Suprapubic skin (tissue), 4 donors: ENCODE measurements at regions not wholly inside any gene's neighbourhood (a gene's known extent, or its start where the extent isn't known, plus 50 kb on each side); places are given as distances from the start of the nearest gene placed in this dataset.

Experiments used
- DNase-seq, 2 donors: peaks; one replicate each; pipeline ENCODE4 v3.0.0-alpha.2; 2019; ENCODE audit warnings: low spot score in 2 of 2
- H3K27ac ChIP-seq: fragments of 200-600 bp; sonication (generic); one replicate; pipeline ENCODE4 v1.5.1; 2019
- H3K27me3 ChIP-seq: fragments of 200-600 bp; sonication (generic); one replicate; pipeline ENCODE4 v1.5.1; 2019
- H3K36me3 ChIP-seq: fragments of 200-600 bp; sonication (generic); one replicate; pipeline ENCODE4 v1.5.1; 2019
- H3K4me1 ChIP-seq: fragments of 200-600 bp; sonication (generic); one replicate; pipeline ENCODE4 v1.5.1; 2019
- H3K4me3 ChIP-seq: fragments of 200-600 bp; sonication (generic); one replicate; pipeline ENCODE4 v1.5.1; 2019; ENCODE audit warnings: mild to moderate bottlenecking
- H3K9me3 ChIP-seq: fragments of 200-600 bp; sonication (generic); one replicate; pipeline ENCODE4 v1.5.1; 2019
- CTCF ChIP-seq, 2 donors: fragments of 200-600 bp in 1 of 2; fragments of 450-650 bp in 1 of 2; sonication (generic) in 1 of 2; IDR thresholded peaks; one replicate each; pipeline ENCODE4 v1.5.1; 2016 to 2019; ENCODE audit warnings: antibody characterized with exemption in 2 of 2, mild to moderate bottlenecking in 1 of 2, moderate library complexity in 1 of 2
- EP300 ChIP-seq: sonication (generic); formaldehyde crosslinking; IDR thresholded peaks from one replicate; pipeline ENCODE4 v1.6.1; 2017; ENCODE audit warnings: antibody characterized with exemption
- POLR2A ChIP-seq, 2 donors: fragments of 450-650 bp; IDR thresholded peaks; one replicate each; pipeline ENCODE4 v1.6.1; 2017; ENCODE audit warnings: antibody characterized with exemption in 2 of 2, mild to moderate bottlenecking in 2 of 2, moderate library complexity in 2 of 2
- POLR2AphosphoS5 ChIP-seq, 3 donors: sonication (generic); formaldehyde crosslinking; IDR thresholded peaks; one replicate each; pipeline ENCODE4 v1.6.1; 2017; ENCODE audit warnings: antibody characterized with exemption in 3 of 3
- WGBS: methylation state at CpG from one replicate; pipeline ENCODE4 v1.1.5; 2018; 5-methylcytosine and 5-hydroxymethylcytosine counted together

- no peak for DNase-seq
- Histone ChIP-seq H3K4me3 (no peak overlapping the region), H3K27ac (no peak overlapping the region), H3K36me3 (no peaks in the 10 kb centered on the region), H3K4me1 (no peaks in the 10 kb centered on the region), H3K9me3 (no peaks in the 10 kb centered on the region), H3K27me3 (no peaks in the 10 kb centered on the region)
- TF ChIP-seq POLR2A (IDR thresholded peaks at IDR 0.05) (no peak), EP300 (no peak), CTCF (IDR thresholded peaks at IDR 0.05) (no peak), POLR2AphosphoS5 (IDR thresholded peaks at IDR 0.05) (no peak)
- WGBS, result 96% methylated on average over 1 of the region's 1 CpG
Measured at GRCh38 chr12:14310866-14311265, 54.6 kb upstream of the ATF7IP start.

GRCh38 chr12:14313379-14314138 is 51.9 kb upstream of the ATF7IP start:
- no peaks in the 10 kb centered on the region for H3K36me3 ChIP-seq
- no peak for DNase-seq
- no peak overlapping the region for H3K27ac ChIP-seq
- no peaks in the 10 kb centered on the region for H3K27me3 ChIP-seq
- TF ChIP-seq CTCF (IDR thresholded peaks at IDR 0.05) (no peak), EP300 (no peak), POLR2AphosphoS5 (IDR thresholded peaks at IDR 0.05) (no peak), POLR2A (IDR thresholded peaks at IDR 0.05) (no peak)
- H3K4me3 ChIP-seq, result no peak overlapping the region
- H3K9me3 ChIP-seq, result no peaks in the 10 kb centered on the region
- no peaks in the 10 kb centered on the region for H3K4me1 ChIP-seq
- WGBS, result over 99% methylated on average over 7 of the region's 7 CpGs

GRCh38 chr12:14314801-14315200 is 50.7 kb upstream of the ATF7IP start:
- DNase-seq, result no peak
- no peak for TF ChIP-seq POLR2AphosphoS5 (IDR thresholded peaks at IDR 0.05)
- TF ChIP-seq POLR2A (IDR thresholded peaks at IDR 0.05), result no peak
- TF ChIP-seq CTCF (IDR thresholded peaks at IDR 0.05), result no peak
- TF ChIP-seq EP300, result no peak
- 90% methylated on average over 6 of the region's 6 CpGs for WGBS
- H3K27me3 ChIP-seq, result no peaks in the 10 kb centered on the region
- no peak overlapping the region for H3K27ac ChIP-seq
- no peaks in the 10 kb centered on the region for H3K9me3 ChIP-seq
- H3K36me3 ChIP-seq, result no peaks in the 10 kb centered on the region
- no peaks in the 10 kb centered on the region for H3K4me1 ChIP-seq
- H3K4me3 ChIP-seq, result no peak overlapping the region

GRCh38 chr12:14315501-14315900 is 50.0 kb upstream of the ATF7IP start:
- Histone ChIP-seq H3K27ac (no peak overlapping the region), H3K27me3 (no peaks in the 10 kb centered on the region), H3K9me3 (no peaks in the 10 kb centered on the region), H3K36me3 (no peaks in the 10 kb centered on the region), H3K4me1 (no peaks in the 10 kb centered on the region), H3K4me3 (no peak overlapping the region)
- TF ChIP-seq EP300 (no peak), POLR2A (IDR thresholded peaks at IDR 0.05) (no peak), CTCF (IDR thresholded peaks at IDR 0.05) (no peak), POLR2AphosphoS5 (IDR thresholded peaks at IDR 0.05) (no peak)
- no peak for DNase-seq
